Cardiac muscle cell (in vitro differentiated cells and primary cell): ENCODE measurements at regions not wholly inside any gene's neighbourhood (a gene's known extent, or its start where the extent isn't known, plus 50 kb on each side); places are given as distances from the start of the nearest gene placed in this dataset.

Experiments
- DNase-seq, 2 donors: peaks; one replicate each; pipeline versions ENCODE4 v3.0.0 to v3.0.0-alpha.2; 2010 to 2017; ENCODE audit warnings: low read depth in 1 of 2, low spot score in 1 of 2
- H3K27ac ChIP-seq: fragments of 200-600 bp; sonication (generic); 2 replicates; pipeline ENCODE4 v1.5.1; 2016
- H3K27me3 ChIP-seq: fragments of 200-600 bp; sonication (generic); 2 replicates; pipeline ENCODE4 v1.6.0; 2016; ENCODE audit warnings: control low read depth
- H3K36me3 ChIP-seq: fragments of 200-600 bp; sonication (generic); 2 replicates; pipeline ENCODE4 v1.5.1; 2016; ENCODE audit warnings: control low read depth
- H3K4me1 ChIP-seq: fragments of 200-600 bp; sonication (generic); 2 replicates; pipeline ENCODE4 v1.8.1; 2017; ENCODE audit warnings: low read depth, mild to moderate bottlenecking, mixed run types
- H3K4me3 ChIP-seq: fragments of 200-600 bp; sonication (generic); 2 replicates; pipeline ENCODE4 v1.5.1; 2016; ENCODE audit warnings: mild to moderate bottlenecking
- H3K9me3 ChIP-seq: fragments of 200-600 bp; sonication (generic); 2 replicates; pipeline ENCODE4 v1.5.1; 2017; ENCODE audit warnings: low read depth, mild to moderate bottlenecking, control low read depth
- CTCF ChIP-seq: IDR thresholded peaks from 2 replicates; pipeline ENCODE4 v1.5.1; 2012; ENCODE audit warnings: low read depth, mild to moderate bottlenecking, low read length

GRCh38 chr1:74908131-74908530 lies 175.2 kb downstream of the TYW3 start:
- Histone ChIP-seq H3K9me3 (no peaks in the 10 kb centered on the region), H3K4me1 (no peaks in the 10 kb centered on the region), H3K27ac (no peak overlapping the region), H3K36me3 (no peaks in the 10 kb centered on the region), H3K4me3 (no peak overlapping the region), H3K27me3 (no peaks in the 10 kb centered on the region)
- TF ChIP-seq CTCF = no peak
- no peak for DNase-seq

- H3K36me3 ChIP-seq = no peaks in the 10 kb centered on the region
- no peaks in the 10 kb centered on the region for H3K4me1 ChIP-seq
- TF ChIP-seq CTCF = no peak
- no peaks in the 10 kb centered on the region for H3K27me3 ChIP-seq
- DNase-seq = no peak
- H3K4me3 ChIP-seq = no peak overlapping the region
- H3K9me3 ChIP-seq = no peaks in the 10 kb centered on the region
- no peak overlapping the region for H3K27ac ChIP-seq
Observed at GRCh38 chr1:74908797-74909196, 175.8 kb downstream of the TYW3 start.

- no peaks in the 10 kb centered on the region for H3K27me3 ChIP-seq
- H3K36me3 ChIP-seq = no peaks in the 10 kb centered on the region
- TF ChIP-seq CTCF = no peak
- no peak for DNase-seq
- no peak overlapping the region for H3K27ac ChIP-seq
- H3K4me1 ChIP-seq = no peaks in the 10 kb centered on the region
- no peaks in the 10 kb centered on the region for H3K9me3 ChIP-seq
- H3K4me3 ChIP-seq = no peak overlapping the region
Observed at GRCh38 chr1:74913978-74914377, 181.0 kb downstream of the TYW3 start.

- no peak for TF ChIP-seq CTCF
- Histone ChIP-seq H3K4me3 (no peak overlapping the region), H3K9me3 (no peaks in the 10 kb centered on the region), H3K27me3 (no peaks in the 10 kb centered on the region), H3K27ac (no peak overlapping the region), H3K4me1 (peaks cover 7% of the 10 kb centered on the region), H3K36me3 (no peaks in the 10 kb centered on the region)
- DNase-seq = no peak
Observed at GRCh38 chr1:74933500-74933899, 200.5 kb downstream of the TYW3 start.

GRCh38 chr1:74935446-74935845 lies 198.7 kb upstream of the LHX8 start:
- Histone ChIP-seq H3K27me3 (no peaks in the 10 kb centered on the region), H3K36me3 (no peaks in the 10 kb centered on the region), H3K4me1 (peaks cover 7% of the 10 kb centered on the region), H3K27ac (no peak overlapping the region), H3K9me3 (no peaks in the 10 kb centered on the region), H3K4me3 (no peak overlapping the region)
- no peak for DNase-seq
- TF ChIP-seq CTCF = no peak

- peak in 1 of 2 donors; percentile 67 for DNase-seq
- H3K9me3 ChIP-seq = no peaks in the 10 kb centered on the region
- no peak overlapping the region for H3K4me3 ChIP-seq
- no peaks in the 10 kb centered on the region for H3K27me3 ChIP-seq
- H3K27ac ChIP-seq = no peak overlapping the region
- TF ChIP-seq CTCF = no peak
- no peaks in the 10 kb centered on the region for H3K36me3 ChIP-seq
- H3K4me1 ChIP-seq = peaks cover 7% of the 10 kb centered on the region
Observed at GRCh38 chr1:74937176-74937575, 197.0 kb upstream of the LHX8 start.
